ENCODE measurements at regions not wholly inside any gene's neighbourhood (a gene's known extent, or its start where the extent isn't known, plus 50 kb on each side); places are given as distances from the start of the nearest gene placed in this dataset.
"Not testable (repeated sequence)": the region's sequence is repeated elsewhere in the genome, so short reads cannot be mapped to it uniquely, and the experiment has no call there.

- DNase-seq (ENCODE audit: low spot score) = no peak
These were observed 74.6 kb downstream of the TMEM121 start for GRCh38 chr14:105600939-105601359.

- DNase-seq (ENCODE audit: low spot score) = no peak
These were observed 75.2 kb downstream of the TMEM121 start for GRCh38 chr14:105601360-105602242.

- DNase-seq (ENCODE audit: low spot score) = no peak
These were observed 75.9 kb downstream of the TMEM121 start for GRCh38 chr14:105602243-105602750.

GRCh38 chr14:105602799-105603793, 76.7 kb downstream of the TMEM121 start:
- DNase-seq (ENCODE audit: low spot score) = no peak

- not testable (repeated sequence) for DNase-seq (ENCODE audit: low spot score)
These were observed 78.4 kb downstream of the TMEM121 start for GRCh38 chr14:105604531-105605463.

- no peak for DNase-seq (ENCODE audit: low spot score)
These were observed 79.3 kb downstream of the TMEM121 start for GRCh38 chr14:105605464-105606304.

GRCh38 chr14:105606305-105606975, 80.1 kb downstream of the TMEM121 start:
- DNase-seq (ENCODE audit: low spot score) = not testable (repeated sequence)

- peak; percentile 8 for DNase-seq (ENCODE audit: low spot score)
These were observed 80.6 kb downstream of the TMEM121 start for GRCh38 chr14:105607025-105607424.

GRCh38 chr14:105614987-105615386, 88.6 kb downstream of the TMEM121 start:
- not testable (repeated sequence) for DNase-seq (ENCODE audit: low spot score)

GRCh38 chr14:105615986-105616801, 89.8 kb downstream of the TMEM121 start:
- not testable (repeated sequence) for DNase-seq (ENCODE audit: low spot score)

- DNase-seq (ENCODE audit: low spot score) = no peak
These were observed 90.4 kb downstream of the TMEM121 start for GRCh38 chr14:105616802-105617192.

GRCh38 chr14:105617201-105617777, 90.9 kb downstream of the TMEM121 start:
- no peak for DNase-seq (ENCODE audit: low spot score)

GRCh38 chr14:105617805-105618204, 91.4 kb downstream of the TMEM121 start:
- DNase-seq (ENCODE audit: low spot score) = not testable (repeated sequence)

- not testable (repeated sequence) for DNase-seq (ENCODE audit: low spot score)
These were observed 92.9 kb downstream of the TMEM121 start for GRCh38 chr14:105619324-105619723.

GRCh38 chr14:105620178-105620864, 93.9 kb downstream of the TMEM121 start:
- not testable (repeated sequence) for DNase-seq (ENCODE audit: low spot score)

- DNase-seq (ENCODE audit: low spot score) = peak; percentile 33
These were observed 94.6 kb downstream of the TMEM121 start for GRCh38 chr14:105620865-105621471.
